MM.1S (cell line): ENCODE measurements at regions not wholly inside any gene's neighbourhood (a gene's known extent, or its start where the extent isn't known, plus 50 kb on each side); places are given as distances from the start of the nearest gene placed in this dataset.
A peak's percentile ranks its signal among the peaks of the same experiment; 100 is the strongest.

Source experiments
- DNase-seq: peaks from one replicate; pipeline ENCODE4 v3.0.0-alpha.2; 2015
- H2AFZ ChIP-seq: fragments of 300-600 bp; sonication (generic); 2 replicates; pipeline ENCODE4 v1.6.0; 2016; ENCODE audit warnings: antibody characterized with exemption, low read length
- H3F3A ChIP-seq: fragments of 300-600 bp; sonication (generic); 2 replicates; pipeline ENCODE4 v1.6.1; 2016; ENCODE audit warnings: mild to moderate bottlenecking, antibody characterized with exemption, low read length, moderate library complexity, mixed read lengths; ENCODE audit not compliant: insufficient read depth
- H3K27ac ChIP-seq: fragments of 300-600 bp; sonication (generic); 2 replicates; pipeline ENCODE4 v1.5.1; 2016; ENCODE audit warnings: mild to moderate bottlenecking, low read length
- H3K27me3 ChIP-seq: fragments of 300-600 bp; sonication (generic); replicated peaks from 2 replicates; pipeline ENCODE4 v1.6.0; 2016; ENCODE audit warnings: low read length; ENCODE audit not compliant: insufficient read depth
- H3K36me3 ChIP-seq: fragments of 300-600 bp; sonication (generic); replicated peaks from 2 replicates; pipeline ENCODE4 v1.6.1; 2016; ENCODE audit warnings: mild to moderate bottlenecking, low read length, mixed read lengths; ENCODE audit not compliant: insufficient read depth
- H3K4me1 ChIP-seq: fragments of 300-600 bp; sonication (generic); 2 replicates; pipeline ENCODE4 v1.6.1; 2016; ENCODE audit warnings: low read length, mixed read lengths
- H3K4me2 ChIP-seq: fragments of 300-600 bp; sonication (generic); 2 replicates; pipeline ENCODE4 v1.6.0; 2016; ENCODE audit warnings: low read depth, low read length
- H3K4me3 ChIP-seq: fragments of 300-600 bp; sonication (generic); 2 replicates; pipeline ENCODE4 v1.5.1; 2016; ENCODE audit warnings: low read length, mixed read lengths
- H3K79me2 ChIP-seq: fragments of 300-600 bp; sonication (generic); 2 replicates; pipeline ENCODE4 v1.6.1; 2016; ENCODE audit warnings: mixed run types, low read length, mixed read lengths
- H3K9ac ChIP-seq: fragments of 300-600 bp; sonication (generic); 2 replicates; pipeline ENCODE4 v1.6.1; 2016; ENCODE audit warnings: low read length, mixed read lengths
- H3K9me2 ChIP-seq: fragments of 300-600 bp; sonication (generic); replicated peaks from 2 replicates; pipeline ENCODE4 v1.6.1; 2016; ENCODE audit warnings: mild to moderate bottlenecking, low read length, mixed read lengths; ENCODE audit not compliant: insufficient read depth
- H3K9me3 ChIP-seq: fragments of 300-600 bp; sonication (generic); replicated peaks from 2 replicates; pipeline ENCODE4 v1.6.1; 2016; ENCODE audit warnings: mild to moderate bottlenecking, low read length, mixed read lengths; ENCODE audit not compliant: insufficient read depth
- H4K20me1 ChIP-seq: fragments of 300-600 bp; sonication (generic); 2 replicates; pipeline ENCODE4 v1.6.1; 2016; ENCODE audit warnings: mild to moderate bottlenecking, low read length, moderate library complexity, mixed read lengths; ENCODE audit not compliant: insufficient read depth
- EZH2 ChIP-seq: fragments of 300-600 bp; sonication (generic); optimal IDR thresholded peaks from 2 replicates; pipeline ENCODE3; 2017; ENCODE audit warnings: low read depth, mild to moderate bottlenecking, antibody characterized with exemption, low read length, mixed read lengths
- EZH2phosphoT487 ChIP-seq: fragments of 300-600 bp; sonication (generic); IDR thresholded peaks from 2 replicates; pipeline ENCODE4 v1.6.1; 2018; ENCODE audit warnings: antibody characterized with exemption, low read length
- TF ChIP-seq, protein P1 (sequence below): fragments of 300-600 bp; sonication (generic); IDR thresholded peaks from 2 replicates; pipeline ENCODE4 v1.5.1; 2016; ENCODE audit warnings: antibody characterized with exemption, low read length, mixed read lengths

DNA sequence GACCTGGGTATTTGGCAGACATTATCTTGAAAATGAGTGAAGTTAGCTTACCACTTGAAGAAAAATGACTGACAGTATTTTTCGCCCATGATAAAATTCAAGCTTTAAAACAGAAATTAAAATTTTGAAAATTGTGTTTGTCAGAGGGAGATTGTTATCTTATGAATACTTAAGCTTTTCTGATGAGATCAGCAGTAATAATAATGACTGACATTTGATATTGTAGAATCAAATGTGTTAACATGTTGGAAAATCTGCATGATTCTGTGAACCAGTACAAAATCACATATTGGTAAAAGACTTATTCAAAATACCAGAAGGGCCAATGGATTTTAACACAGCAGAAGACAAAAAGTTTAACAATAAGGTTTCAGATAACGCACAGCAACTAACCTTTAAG lies 94.0 kb downstream of the MSX2 start:
- no peak overlapping the region for H3K27ac ChIP-seq
- H3K36me3 ChIP-seq = no peaks in the 10 kb centered on the region
- H3F3A ChIP-seq = no peaks in the 10 kb centered on the region
- H3K79me2 ChIP-seq = no peaks in the 10 kb centered on the region
- H3K4me3 ChIP-seq = no peak overlapping the region
- DNase-seq = no peak
- no peak overlapping the region for H3K9ac ChIP-seq
- no peaks in the 10 kb centered on the region for H3K4me1 ChIP-seq
- H4K20me1 ChIP-seq = no peaks in the 10 kb centered on the region
- H2AFZ ChIP-seq = no peak overlapping the region
- H3K27me3 ChIP-seq = no peaks in the 10 kb centered on the region
- no peak overlapping the region for H3K4me2 ChIP-seq
- no peaks in the 10 kb centered on the region for H3K9me2 ChIP-seq
- no peaks in the 10 kb centered on the region for H3K9me3 ChIP-seq
- TF ChIP-seq EZH2phosphoT487 = no peak
- TF ChIP-seq EZH2 = no peak
- TF ChIP-seq, protein P1, sequence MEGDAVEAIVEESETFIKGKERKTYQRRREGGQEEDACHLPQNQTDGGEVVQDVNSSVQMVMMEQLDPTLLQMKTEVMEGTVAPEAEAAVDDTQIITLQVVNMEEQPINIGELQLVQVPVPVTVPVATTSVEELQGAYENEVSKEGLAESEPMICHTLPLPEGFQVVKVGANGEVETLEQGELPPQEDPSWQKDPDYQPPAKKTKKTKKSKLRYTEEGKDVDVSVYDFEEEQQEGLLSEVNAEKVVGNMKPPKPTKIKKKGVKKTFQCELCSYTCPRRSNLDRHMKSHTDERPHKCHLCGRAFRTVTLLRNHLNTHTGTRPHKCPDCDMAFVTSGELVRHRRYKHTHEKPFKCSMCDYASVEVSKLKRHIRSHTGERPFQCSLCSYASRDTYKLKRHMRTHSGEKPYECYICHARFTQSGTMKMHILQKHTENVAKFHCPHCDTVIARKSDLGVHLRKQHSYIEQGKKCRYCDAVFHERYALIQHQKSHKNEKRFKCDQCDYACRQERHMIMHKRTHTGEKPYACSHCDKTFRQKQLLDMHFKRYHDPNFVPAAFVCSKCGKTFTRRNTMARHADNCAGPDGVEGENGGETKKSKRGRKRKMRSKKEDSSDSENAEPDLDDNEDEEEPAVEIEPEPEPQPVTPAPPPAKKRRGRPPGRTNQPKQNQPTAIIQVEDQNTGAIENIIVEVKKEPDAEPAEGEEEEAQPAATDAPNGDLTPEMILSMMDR = no peak

DNA sequence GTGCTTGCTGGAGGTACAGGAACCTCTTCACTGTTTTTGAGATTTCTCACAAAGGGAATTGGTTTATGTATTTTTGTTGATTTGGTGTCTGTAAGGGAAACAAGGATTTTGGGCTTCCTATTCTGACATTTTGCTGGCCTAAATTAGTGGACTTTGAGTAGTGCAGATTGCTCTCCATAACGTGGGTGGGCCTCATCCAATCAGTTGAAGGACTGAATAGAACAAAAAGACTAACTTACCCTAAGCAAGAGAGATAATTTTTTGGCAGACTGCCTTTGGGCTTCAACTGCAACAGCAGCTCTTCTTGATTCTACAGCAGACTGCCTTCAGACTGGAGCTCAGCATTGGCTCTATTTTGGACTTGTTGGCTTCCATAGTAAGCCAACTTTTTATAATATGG lies 93.2 kb downstream of the MSX2 start:
- TF ChIP-seq, protein P1 = no peak
- TF ChIP-seq EZH2phosphoT487 (no peak), EZH2 (no peak)
- Histone ChIP-seq H3K4me3 (no peak overlapping the region), H3K79me2 (no peaks in the 10 kb centered on the region), H3K27me3 (no peaks in the 10 kb centered on the region), H3K36me3 (no peaks in the 10 kb centered on the region), H4K20me1 (no peaks in the 10 kb centered on the region), H3K9me3 (no peaks in the 10 kb centered on the region), H3K9me2 (no peaks in the 10 kb centered on the region), H2AFZ (no peak overlapping the region), H3K4me1 (no peaks in the 10 kb centered on the region), H3K9ac (no peak overlapping the region), H3K4me2 (no peak overlapping the region), H3K27ac (no peak overlapping the region), H3F3A (no peaks in the 10 kb centered on the region)
- no peak for DNase-seq

DNA sequence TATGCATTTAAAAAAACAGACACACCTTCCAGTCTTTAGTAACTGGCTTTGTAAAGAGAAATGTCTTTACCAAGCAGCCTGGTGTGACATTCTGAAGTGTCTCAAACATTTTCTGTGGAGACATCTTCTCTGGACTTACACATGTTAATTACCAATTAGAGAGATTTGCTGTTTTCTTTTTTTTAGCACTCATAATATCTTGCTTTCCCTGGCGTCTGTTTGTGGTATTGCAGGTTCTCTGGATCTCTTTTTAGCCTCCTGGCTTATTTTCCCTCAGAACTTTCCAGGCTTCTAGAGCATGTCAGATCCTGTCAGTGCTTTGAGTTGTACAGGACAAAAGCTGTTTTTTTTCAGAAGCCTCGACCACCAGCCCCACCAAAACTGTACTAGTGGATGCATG lies 92.5 kb downstream of the MSX2 start:
- H3K27me3 ChIP-seq = no peaks in the 10 kb centered on the region
- H4K20me1 ChIP-seq = no peaks in the 10 kb centered on the region
- H3K4me3 ChIP-seq = no peak overlapping the region
- no peaks in the 10 kb centered on the region for H3K4me1 ChIP-seq
- H3K9me2 ChIP-seq = no peaks in the 10 kb centered on the region
- H3K27ac ChIP-seq = no peak overlapping the region
- H3K9ac ChIP-seq = no peak overlapping the region
- no peak for TF ChIP-seq EZH2phosphoT487
- TF ChIP-seq, protein P1 = peak; percentile 26
- H3K9me3 ChIP-seq = no peaks in the 10 kb centered on the region
- no peaks in the 10 kb centered on the region for H3K79me2 ChIP-seq
- no peaks in the 10 kb centered on the region for H3F3A ChIP-seq
- H2AFZ ChIP-seq = no peak overlapping the region
- no peak for DNase-seq
- no peaks in the 10 kb centered on the region for H3K36me3 ChIP-seq
- no peak overlapping the region for H3K4me2 ChIP-seq
